HEK293 (cell line): ENCODE measurements at regions not wholly inside any gene's neighbourhood (a gene's known extent, or its start where the extent isn't known, plus 50 kb on each side); places are given as distances from the start of the nearest gene placed in this dataset.

Experiments used
- BCL11A ChIP-seq: fragments of 450-650 bp; formaldehyde crosslinking; IDR thresholded peaks from 2 replicates; pipeline ENCODE4 v1.5.1; 2016; ENCODE audit warnings: low read depth, missing biosample characterization, missing genetic modification characterization
- TCF7L2 ChIP-seq: IDR thresholded peaks from 2 replicates; pipeline ENCODE4 v1.6.1; 2011; ENCODE audit warnings: low read depth, mild to moderate bottlenecking, inconsistent platforms, low read length, moderate library complexity, borderline replicate concordance
- ZBTB7A ChIP-seq: fragments of 450-650 bp; formaldehyde crosslinking; IDR thresholded peaks from 2 replicates; pipeline ENCODE4 v1.5.1; 2016; ENCODE audit warnings: low read depth, missing biosample characterization, missing genetic modification characterization
- ZNF133 ChIP-seq: fragments of 450-650 bp; formaldehyde crosslinking; IDR thresholded peaks from 2 replicates; pipeline ENCODE4 v1.5.1; 2016; ENCODE audit warnings: missing biosample characterization, missing genetic modification characterization
- ZNF16 ChIP-seq: fragments of 450-650 bp; formaldehyde crosslinking; IDR thresholded peaks from 2 replicates; pipeline ENCODE4 v1.5.1; 2016; ENCODE audit warnings: low read depth, missing biosample characterization, missing genetic modification characterization
- ZNF175 ChIP-seq: fragments of 450-650 bp; formaldehyde crosslinking; IDR thresholded peaks from 2 replicates; pipeline ENCODE4 v1.5.1; 2016; ENCODE audit warnings: missing biosample characterization, missing genetic modification characterization
- ZNF2 ChIP-seq: fragments of 450-650 bp; formaldehyde crosslinking; IDR thresholded peaks from 2 replicates; pipeline ENCODE4 v1.5.1; 2016; ENCODE audit warnings: missing biosample characterization, missing genetic modification characterization
- ZNF274 ChIP-seq, 2 experiments: fragments of 200-500 bp in 1 of 2; fragments of 450-650 bp in 1 of 2; sonication (Bioruptor generic) in 1 of 2; formaldehyde crosslinking in 1 of 2; IDR thresholded peaks; 2 replicates each; pipeline versions ENCODE4 v1.5.1 to v1.6.1; 2014 to 2016; ENCODE audit warnings: borderline replicate concordance in 1 of 2, inconsistent platforms in 1 of 2, low read length in 1 of 2, missing biosample characterization in 1 of 2, missing genetic modification characterization in 1 of 2
- ZNF302 ChIP-seq: fragments of 450-650 bp; formaldehyde crosslinking; IDR thresholded peaks from 2 replicates; pipeline ENCODE4 v1.5.1; 2016; ENCODE audit warnings: missing biosample characterization, missing genetic modification characterization, low read depth
- ZNF548 ChIP-seq: fragments of 450-650 bp; formaldehyde crosslinking; IDR thresholded peaks from 2 replicates; pipeline ENCODE4 v1.5.1; 2016; ENCODE audit warnings: missing biosample characterization, missing genetic modification characterization
- TF ChIP-seq, protein P1 (sequence below): fragments of 450-650 bp; formaldehyde crosslinking; IDR thresholded peaks from 2 replicates; pipeline ENCODE4 v1.5.1; 2016; ENCODE audit warnings: missing biosample characterization, missing genetic modification characterization

DNA sequence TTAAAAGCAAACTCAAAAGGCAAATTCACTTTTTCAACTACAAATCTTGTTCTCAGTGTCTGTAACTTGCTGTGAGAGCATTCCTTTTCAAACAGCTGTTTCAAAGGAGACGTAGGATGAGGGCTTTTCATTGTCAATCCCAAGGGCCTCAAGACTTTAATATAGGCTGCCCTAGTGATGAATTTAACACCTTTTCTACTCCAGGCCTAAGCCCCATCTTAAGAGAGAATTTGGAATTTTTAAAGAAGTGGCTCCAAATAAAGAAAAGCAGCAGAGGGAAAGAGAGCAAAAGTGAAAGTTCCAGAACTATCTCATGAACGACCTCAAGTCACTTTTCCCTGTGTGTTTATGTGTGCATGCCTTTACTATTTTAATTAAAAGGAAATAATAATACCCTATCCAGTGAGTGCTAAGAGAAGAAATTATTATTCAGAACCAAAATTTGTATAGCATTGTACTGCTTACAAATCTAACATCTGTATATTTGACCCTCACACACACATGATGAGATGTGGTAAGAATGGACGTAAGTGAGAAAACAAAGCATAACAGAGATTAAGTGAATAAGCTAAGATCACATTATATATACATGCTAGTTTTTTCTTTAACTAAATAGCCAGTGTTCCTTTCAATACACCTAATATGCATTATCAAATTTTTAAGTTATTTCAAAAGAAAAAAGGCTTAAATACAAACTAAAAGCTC is 196.4 kb downstream of the VGLL3 start:
- TF ChIP-seq ZNF175 (no peak), ZNF302 (no peak), ZBTB7A (no peak), ZNF274 (IDR thresholded peaks at IDR 0.05; ENCODE audit: low read length) (no peak), ZNF274 (tag by site-specific recombination; IDR thresholded peaks at IDR 0.05; ENCODE audit: borderline replicate concordance) (no peak), ZNF548 (no peak), ZNF2 (no peak), TCF7L2 (no peak), ZNF16 (tag by site-specific recombination) (no peak), BCL11A (tag by site-specific recombination) (no peak), ZNF133 (no peak)
- TF ChIP-seq, protein P1, sequence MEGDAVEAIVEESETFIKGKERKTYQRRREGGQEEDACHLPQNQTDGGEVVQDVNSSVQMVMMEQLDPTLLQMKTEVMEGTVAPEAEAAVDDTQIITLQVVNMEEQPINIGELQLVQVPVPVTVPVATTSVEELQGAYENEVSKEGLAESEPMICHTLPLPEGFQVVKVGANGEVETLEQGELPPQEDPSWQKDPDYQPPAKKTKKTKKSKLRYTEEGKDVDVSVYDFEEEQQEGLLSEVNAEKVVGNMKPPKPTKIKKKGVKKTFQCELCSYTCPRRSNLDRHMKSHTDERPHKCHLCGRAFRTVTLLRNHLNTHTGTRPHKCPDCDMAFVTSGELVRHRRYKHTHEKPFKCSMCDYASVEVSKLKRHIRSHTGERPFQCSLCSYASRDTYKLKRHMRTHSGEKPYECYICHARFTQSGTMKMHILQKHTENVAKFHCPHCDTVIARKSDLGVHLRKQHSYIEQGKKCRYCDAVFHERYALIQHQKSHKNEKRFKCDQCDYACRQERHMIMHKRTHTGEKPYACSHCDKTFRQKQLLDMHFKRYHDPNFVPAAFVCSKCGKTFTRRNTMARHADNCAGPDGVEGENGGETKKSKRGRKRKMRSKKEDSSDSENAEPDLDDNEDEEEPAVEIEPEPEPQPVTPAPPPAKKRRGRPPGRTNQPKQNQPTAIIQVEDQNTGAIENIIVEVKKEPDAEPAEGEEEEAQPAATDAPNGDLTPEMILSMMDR (tag by site-specific recombination), result no peak
